Activated naive CD8-positive, alpha-beta T cell treated with anti-CD3 and anti-CD28 coated beads, Interleukin-2, amount 10 ng/mL, durations not matched to agents 7 days and 5 days (primary cell): ENCODE measurements at regions not wholly inside any gene's neighbourhood (a gene's known extent, or its start where the extent isn't known, plus 50 kb on each side); places are given as distances from the start of the nearest gene placed in this dataset.
A peak's percentile ranks its signal among the peaks of the same experiment; 100 is the strongest.

Experiments
- ATAC-seq: fragments of 150-1000 bp; cut with Tn5 transposase; one replicate; pipeline ENCODE4 v1.10.0; 2021; ENCODE audit warnings: low read depth, moderate library complexity
- POLR2A ChIA-PET: fragments of 350-600 bp; sonication (Branson Sonifier 250); formaldehyde crosslinking; loops from one replicate; lab custom pipeline; 2021; ENCODE audit warnings: antibody characterized with exemption; lab: Charles Lee
- DNase-seq: peaks from one replicate; pipeline ENCODE4 v3.0.0; 2021
- H3K27ac Mint-ChIP-seq: one replicate; pipeline ENCODE4 v1.8.0; 2022; ENCODE audit warnings: mild to moderate bottlenecking, mixed read lengths
- H3K27me3 Mint-ChIP-seq: one replicate; pipeline ENCODE4 v1.8.0; 2022; ENCODE audit warnings: mild to moderate bottlenecking, moderate library complexity, mixed read lengths
- H3K36me3 Mint-ChIP-seq: one replicate; pipeline ENCODE4 v1.8.0; 2021; ENCODE audit warnings: mild to moderate bottlenecking, mixed read lengths
- H3K4me1 Mint-ChIP-seq: one replicate; pipeline ENCODE4 v1.8.0; 2021; ENCODE audit warnings: mixed read lengths
- H3K4me3 Mint-ChIP-seq: one replicate; pipeline ENCODE4 v1.8.0; 2022; ENCODE audit warnings: mild to moderate bottlenecking, moderate library complexity, mixed read lengths
- H3K9me3 Mint-ChIP-seq: one replicate; pipeline ENCODE4 v1.8.0; 2021; ENCODE audit warnings: mixed read lengths

- ATAC-seq (no peak), DNase-seq (no peak)
- Mint-ChIP-seq H3K4me3 (no peak overlapping the region), H3K9me3 (no peaks in the 10 kb centered on the region), H3K27ac (no peak overlapping the region), H3K36me3 (no peaks in the 10 kb centered on the region), H3K4me1 (no peaks in the 10 kb centered on the region), H3K27me3 (peaks cover 7% of the 10 kb centered on the region)
- POLR2A ChIA-PET, result no interaction called here
Measured at GRCh38 chr10:123567984-123568739, 98.0 kb upstream of the GPR26 start.

- no peak for DNase-seq
- no peak overlapping the region for H3K4me3 Mint-ChIP-seq
- no peaks in the 10 kb centered on the region for H3K36me3 Mint-ChIP-seq
- POLR2A ChIA-PET, result no interaction called here
- H3K4me1 Mint-ChIP-seq, result no peaks in the 10 kb centered on the region
- peaks cover 7% of the 10 kb centered on the region for H3K27me3 Mint-ChIP-seq
- no peak overlapping the region for H3K27ac Mint-ChIP-seq
- no peaks in the 10 kb centered on the region for H3K9me3 Mint-ChIP-seq
- no peak for ATAC-seq
Measured at GRCh38 chr10:123568751-123569150, 97.4 kb upstream of the GPR26 start.

DNA sequence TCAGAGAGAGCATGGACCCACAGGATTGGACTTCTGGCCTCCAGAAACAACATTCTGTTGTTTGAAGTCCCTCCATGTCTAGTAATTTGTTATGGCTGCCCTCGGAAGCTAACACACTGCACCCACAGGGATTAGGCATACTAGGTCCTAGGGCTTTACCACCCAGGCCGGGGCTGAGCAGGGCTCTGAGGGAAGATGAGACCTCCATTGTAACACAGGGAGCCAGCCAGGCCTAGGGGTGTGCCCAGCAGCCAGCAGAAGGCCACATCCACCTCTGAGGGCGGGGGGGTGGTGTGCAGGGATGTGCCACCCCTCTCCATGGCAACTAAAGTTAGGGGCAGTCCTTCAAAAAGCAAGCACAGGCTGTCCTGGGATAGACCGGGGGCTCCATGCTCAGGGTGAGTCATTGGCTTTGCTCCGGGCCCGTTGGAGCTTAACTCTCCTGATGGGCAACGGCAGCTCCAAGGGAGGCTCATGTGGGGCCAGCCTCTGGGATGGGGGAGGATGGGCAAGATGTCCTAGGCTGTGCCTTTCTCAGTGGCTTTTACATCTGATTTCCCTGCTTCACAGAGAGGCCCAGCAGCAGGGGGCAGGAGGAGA, 96.6 kb upstream of the GPR26 start:
- Mint-ChIP-seq H3K27ac (no peak overlapping the region), H3K36me3 (no peaks in the 10 kb centered on the region), H3K4me1 (no peaks in the 10 kb centered on the region), H3K4me3 (no peak overlapping the region), H3K27me3 (peaks cover 9% of the 10 kb centered on the region), H3K9me3 (no peaks in the 10 kb centered on the region)
- DNase-seq, result no peak
- no peak for ATAC-seq
- POLR2A ChIA-PET, result no interaction called here

- POLR2A ChIA-PET, result no interaction called here
- Mint-ChIP-seq H3K4me3 (no peak overlapping the region), H3K27ac (no peak overlapping the region), H3K4me1 (no peaks in the 10 kb centered on the region), H3K27me3 (peaks cover 11% of the 10 kb centered on the region), H3K9me3 (no peaks in the 10 kb centered on the region), H3K36me3 (no peaks in the 10 kb centered on the region)
- ATAC-seq (no peak), DNase-seq (no peak)
Measured at GRCh38 chr10:123570051-123570897, 95.9 kb upstream of the GPR26 start.

GRCh38 chr10:123570898-123571515, 95.1 kb upstream of the GPR26 start:
- ATAC-seq, result no peak
- H3K4me1 Mint-ChIP-seq, result no peaks in the 10 kb centered on the region
- no peaks in the 10 kb centered on the region for H3K9me3 Mint-ChIP-seq
- H3K4me3 Mint-ChIP-seq, result no peak overlapping the region
- no peak for DNase-seq
- H3K27ac Mint-ChIP-seq, result no peak overlapping the region
- POLR2A ChIA-PET, result no interaction called here
- peaks cover 12% of the 10 kb centered on the region for H3K27me3 Mint-ChIP-seq
- no peaks in the 10 kb centered on the region for H3K36me3 Mint-ChIP-seq

DNA sequence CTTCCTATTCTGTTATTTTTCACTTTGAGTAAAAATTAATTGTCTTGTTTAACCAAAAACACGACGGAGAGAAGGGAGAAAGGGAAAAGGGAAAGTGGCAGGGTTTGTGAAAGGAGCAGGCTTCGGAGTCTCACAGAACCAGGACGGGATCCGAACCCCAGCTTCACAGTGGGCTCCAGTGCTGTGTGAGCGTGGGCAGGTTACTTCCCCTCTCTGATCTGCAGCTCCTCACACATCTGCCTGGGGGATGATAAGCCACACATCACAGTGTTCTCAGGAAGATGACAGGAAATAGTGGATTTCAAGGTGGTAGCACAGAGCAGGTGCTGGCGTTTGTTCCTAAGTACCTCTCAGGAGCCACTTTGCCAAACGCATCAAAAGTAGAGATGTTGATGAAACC, 94.2 kb upstream of the GPR26 start:
- Mint-ChIP-seq H3K4me3 (no peak overlapping the region), H3K27ac (no peak overlapping the region), H3K4me1 (no peaks in the 10 kb centered on the region), H3K27me3 (peaks cover 12% of the 10 kb centered on the region), H3K9me3 (no peaks in the 10 kb centered on the region), H3K36me3 (no peaks in the 10 kb centered on the region)
- no peak for ATAC-seq
- POLR2A ChIA-PET, result no interaction called here
- no peak for DNase-seq

DNA sequence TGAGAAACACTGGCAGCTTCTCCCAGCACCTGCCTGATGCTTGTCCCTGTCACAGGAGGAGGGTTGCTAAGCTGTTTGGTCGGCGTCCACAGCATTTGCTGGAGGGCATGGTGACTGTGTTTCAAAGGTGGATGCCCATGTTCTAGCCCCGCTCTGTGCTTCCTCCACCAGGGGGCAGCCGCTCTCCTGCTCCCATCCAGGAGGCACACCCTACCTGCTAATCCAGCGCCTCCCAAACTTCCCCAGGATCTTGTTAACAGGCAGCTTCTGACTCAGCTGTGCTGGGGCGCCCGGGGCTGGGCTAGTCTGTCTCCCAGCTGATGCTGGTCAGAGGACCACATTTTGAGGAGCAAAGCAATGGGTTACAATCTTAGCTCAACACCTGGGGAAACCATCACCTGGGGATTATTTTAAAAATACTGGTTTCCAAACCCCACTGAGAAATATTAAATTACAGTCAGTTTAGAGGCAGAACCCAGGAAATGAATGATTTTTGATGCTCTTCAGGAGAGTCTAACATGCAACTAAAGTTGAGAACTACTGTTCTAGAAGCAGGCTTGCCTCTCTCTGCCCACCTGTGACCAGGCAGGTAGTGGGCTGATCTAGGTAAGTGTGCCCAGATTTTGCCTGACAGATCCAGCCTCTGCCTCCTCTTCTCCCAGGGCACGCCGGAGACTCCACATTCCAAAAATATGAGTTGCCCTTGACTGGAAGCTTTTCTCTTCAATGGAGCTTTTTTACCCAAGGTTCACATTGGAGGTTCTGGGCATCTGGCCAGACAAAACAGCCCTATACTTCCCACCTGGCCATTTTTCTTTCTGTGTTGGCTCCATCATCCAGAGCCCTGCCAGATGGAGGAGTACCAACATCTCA, 92.7 kb upstream of the GPR26 start:
- peak; percentile 54 for ATAC-seq
- Mint-ChIP-seq H3K4me3 (no peak overlapping the region), H3K9me3 (no peaks in the 10 kb centered on the region), H3K36me3 (no peaks in the 10 kb centered on the region), H3K27me3 (peaks cover 10% of the 10 kb centered on the region), H3K27ac (no peak overlapping the region), H3K4me1 (no peaks in the 10 kb centered on the region)
- peak; percentile 52 for DNase-seq
- POLR2A ChIA-PET, result no interaction called here

DNA sequence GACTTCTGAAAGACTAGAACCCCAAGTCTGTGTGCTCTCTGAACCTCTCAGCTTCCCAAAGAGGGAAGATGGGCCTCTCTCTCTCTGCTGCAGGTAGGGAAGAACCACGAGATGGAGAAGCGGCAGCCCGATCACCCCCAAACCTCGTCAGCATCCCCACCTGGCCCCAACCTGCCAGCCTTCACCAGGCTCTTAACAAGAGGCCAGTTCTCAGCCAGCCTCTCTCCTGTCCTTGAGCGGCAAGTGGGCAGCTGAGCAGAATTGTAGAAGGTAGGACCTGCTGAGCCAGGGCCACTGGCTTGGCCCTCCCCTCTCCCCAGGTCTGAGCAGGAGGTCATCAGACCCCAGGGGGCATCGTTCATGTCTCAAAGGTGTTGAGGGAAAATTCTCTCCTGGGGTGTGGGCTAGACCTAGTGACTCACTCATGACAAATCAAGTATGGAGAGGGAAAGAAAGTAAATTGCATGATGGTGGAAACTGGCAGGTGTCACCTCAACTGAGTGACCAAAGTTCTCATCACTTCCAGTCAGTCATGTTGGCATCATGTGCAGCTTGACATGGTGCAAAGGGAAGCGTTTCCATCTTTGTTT, 92.0 kb upstream of the GPR26 start:
- no peaks in the 10 kb centered on the region for H3K9me3 Mint-ChIP-seq
- no peaks in the 10 kb centered on the region for H3K4me1 Mint-ChIP-seq
- H3K36me3 Mint-ChIP-seq, result no peaks in the 10 kb centered on the region
- DNase-seq (no peak), ATAC-seq (no peak)
- POLR2A ChIA-PET, result no interaction called here
- H3K27ac Mint-ChIP-seq, result no peak overlapping the region
- H3K27me3 Mint-ChIP-seq, result peaks cover 12% of the 10 kb centered on the region
- H3K4me3 Mint-ChIP-seq, result no peak overlapping the region

GRCh38 chr10:123575105-123575504, 91.0 kb upstream of the GPR26 start:
- POLR2A ChIA-PET, result no interaction called here
- H3K27me3 Mint-ChIP-seq, result peaks cover 12% of the 10 kb centered on the region
- no peak for ATAC-seq
- no peaks in the 10 kb centered on the region for H3K4me1 Mint-ChIP-seq
- no peak overlapping the region for H3K27ac Mint-ChIP-seq
- H3K9me3 Mint-ChIP-seq, result no peaks in the 10 kb centered on the region
- H3K36me3 Mint-ChIP-seq, result no peaks in the 10 kb centered on the region
- no peak for DNase-seq
- no peak overlapping the region for H3K4me3 Mint-ChIP-seq

DNA sequence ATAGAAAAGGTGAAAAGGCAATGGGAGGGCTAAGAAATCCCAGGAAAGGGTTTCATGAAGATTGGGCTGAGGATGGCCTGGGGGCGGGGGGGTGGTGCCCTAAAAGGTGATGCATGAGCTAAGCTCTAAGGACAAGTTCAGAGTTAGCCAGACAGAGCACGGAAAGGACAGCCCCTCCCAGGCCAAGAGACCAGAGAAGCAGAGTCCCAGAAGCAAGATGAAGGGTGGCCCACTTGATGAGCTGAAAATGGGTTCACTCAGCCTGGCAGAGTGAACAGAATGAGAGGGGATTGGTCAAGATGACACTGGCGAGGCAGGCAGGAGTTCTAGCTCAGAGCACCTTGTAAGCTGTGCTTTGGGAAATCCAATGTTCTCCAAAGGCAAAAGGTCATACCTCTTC, 89.4 kb upstream of the GPR26 start:
- Mint-ChIP-seq H3K9me3 (no peaks in the 10 kb centered on the region), H3K27me3 (peaks cover 13% of the 10 kb centered on the region), H3K4me3 (no peak overlapping the region), H3K4me1 (no peaks in the 10 kb centered on the region), H3K27ac (no peak overlapping the region), H3K36me3 (no peaks in the 10 kb centered on the region)
- POLR2A ChIA-PET, result no interaction called here
- no peak for ATAC-seq
- DNase-seq, result no peak

GRCh38 chr10:123577921-123578461, 88.2 kb upstream of the GPR26 start:
- Mint-ChIP-seq H3K27me3 (peaks cover 19% of the 10 kb centered on the region), H3K4me1 (no peaks in the 10 kb centered on the region), H3K4me3 (no peak overlapping the region), H3K36me3 (no peaks in the 10 kb centered on the region), H3K9me3 (no peaks in the 10 kb centered on the region), H3K27ac (no peak overlapping the region)
- POLR2A ChIA-PET, result no interaction called here
- DNase-seq (no peak), ATAC-seq (no peak)

GRCh38 chr10:123578721-123579120, 87.4 kb upstream of the GPR26 start:
- H3K4me3 Mint-ChIP-seq, result no peak overlapping the region
- H3K36me3 Mint-ChIP-seq, result no peaks in the 10 kb centered on the region
- ATAC-seq (no peak), DNase-seq (no peak)
- H3K27me3 Mint-ChIP-seq, result peaks cover 22% of the 10 kb centered on the region
- H3K4me1 Mint-ChIP-seq, result no peaks in the 10 kb centered on the region
- no peak overlapping the region for H3K27ac Mint-ChIP-seq
- H3K9me3 Mint-ChIP-seq, result no peaks in the 10 kb centered on the region
- POLR2A ChIA-PET, result no interaction called here
